ENCODE measurements at regions not wholly inside any gene's neighbourhood (a gene's known extent, or its start where the extent isn't known, plus 50 kb on each side); places are given as distances from the start of the nearest gene placed in this dataset.

DNA sequence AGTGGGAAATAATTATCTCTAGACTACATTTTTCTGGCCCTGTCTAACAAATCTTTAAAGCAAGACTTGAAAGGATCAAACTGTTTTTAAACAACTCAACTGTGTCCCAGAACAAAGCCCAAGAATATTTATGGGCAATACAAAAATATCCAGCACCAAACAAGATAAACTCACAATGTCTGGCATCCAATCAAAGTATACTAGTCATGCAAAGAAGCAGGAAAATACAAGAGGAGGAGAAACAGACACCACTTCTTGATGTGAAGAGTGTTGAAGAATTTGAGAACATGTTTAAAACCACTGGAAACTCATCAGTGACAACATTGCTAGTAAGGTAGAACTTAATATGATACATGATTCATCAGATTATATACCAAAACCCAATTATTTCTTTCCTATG lies 66.1 kb upstream of the CDC42EP3 start:
- Mint-ChIP-seq H3K4me1 (ENCODE audit: low read depth) (peaks cover 4% of the 10 kb centered on the region), H3K27me3 (no peaks in the 10 kb centered on the region), H3K4me3 (no peak overlapping the region), H3K36me3 (ENCODE audit: low read depth) (no peaks in the 10 kb centered on the region), H3K9me3 (no peaks in the 10 kb centered on the region), H3K27ac (no peak overlapping the region)
- ChIA-PET POLR2A (no interaction called here), CTCF (interaction anchor here (1.8 kb wide), 1 partner anchor 140 kb away, joined by 5 read pairs; no protein-coding TSS in a partner anchor)
- TF ChIP-seq, protein P1, sequence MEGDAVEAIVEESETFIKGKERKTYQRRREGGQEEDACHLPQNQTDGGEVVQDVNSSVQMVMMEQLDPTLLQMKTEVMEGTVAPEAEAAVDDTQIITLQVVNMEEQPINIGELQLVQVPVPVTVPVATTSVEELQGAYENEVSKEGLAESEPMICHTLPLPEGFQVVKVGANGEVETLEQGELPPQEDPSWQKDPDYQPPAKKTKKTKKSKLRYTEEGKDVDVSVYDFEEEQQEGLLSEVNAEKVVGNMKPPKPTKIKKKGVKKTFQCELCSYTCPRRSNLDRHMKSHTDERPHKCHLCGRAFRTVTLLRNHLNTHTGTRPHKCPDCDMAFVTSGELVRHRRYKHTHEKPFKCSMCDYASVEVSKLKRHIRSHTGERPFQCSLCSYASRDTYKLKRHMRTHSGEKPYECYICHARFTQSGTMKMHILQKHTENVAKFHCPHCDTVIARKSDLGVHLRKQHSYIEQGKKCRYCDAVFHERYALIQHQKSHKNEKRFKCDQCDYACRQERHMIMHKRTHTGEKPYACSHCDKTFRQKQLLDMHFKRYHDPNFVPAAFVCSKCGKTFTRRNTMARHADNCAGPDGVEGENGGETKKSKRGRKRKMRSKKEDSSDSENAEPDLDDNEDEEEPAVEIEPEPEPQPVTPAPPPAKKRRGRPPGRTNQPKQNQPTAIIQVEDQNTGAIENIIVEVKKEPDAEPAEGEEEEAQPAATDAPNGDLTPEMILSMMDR (IDR thresholded peaks at IDR 0.05): no peak
- intact Hi-C loops (cut with micrococcal nuclease): no loop called here
- no peak for DNase-seq
- no peak for ATAC-seq

DNA sequence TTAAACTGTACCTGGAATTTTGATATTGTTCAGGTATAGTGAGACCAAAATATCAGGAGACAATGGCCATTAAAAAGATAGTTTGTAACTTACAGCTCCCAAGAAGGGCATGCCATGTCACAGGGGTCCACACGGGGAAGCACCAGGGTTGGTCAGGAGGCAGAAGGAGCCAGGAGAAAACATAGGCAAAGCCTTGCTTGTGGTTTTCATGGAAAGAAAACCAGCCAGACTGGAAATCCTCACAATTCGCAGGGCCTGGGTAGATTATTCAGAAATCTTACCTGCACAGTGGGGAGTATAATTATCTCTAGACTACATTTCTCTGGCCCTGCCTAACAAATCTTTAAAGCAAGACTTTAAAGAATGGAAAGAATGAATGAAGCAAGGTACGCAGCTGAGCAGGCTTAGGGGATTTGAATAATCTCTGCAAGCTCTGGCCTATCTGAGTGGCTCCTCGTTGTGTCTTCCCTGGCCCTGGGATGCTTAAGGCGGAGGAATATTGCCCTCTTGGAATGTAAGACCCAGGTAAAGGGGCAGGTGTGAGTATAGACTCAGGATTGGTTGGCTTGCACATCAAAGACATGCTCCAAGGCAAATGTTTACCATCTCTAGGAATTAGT lies 66.9 kb upstream of the CDC42EP3 start:
- intact Hi-C loops (cut with micrococcal nuclease): no loop called here
- no peaks in the 10 kb centered on the region for H3K36me3 Mint-ChIP-seq (ENCODE audit: low read depth)
- ChIA-PET POLR2A (no interaction called here), CTCF (interaction anchor here (1.8 kb wide), 1 partner anchor 139 kb away, joined by 5 read pairs; no protein-coding TSS in a partner anchor)
- TF ChIP-seq, protein P1 (IDR thresholded peaks at IDR 0.05): no peak
- no peaks in the 10 kb centered on the region for H3K9me3 Mint-ChIP-seq
- H3K4me3 Mint-ChIP-seq: no peak overlapping the region
- no peak for DNase-seq
- no peak for ATAC-seq
- no peaks in the 10 kb centered on the region for H3K27me3 Mint-ChIP-seq
- no peak overlapping the region for H3K27ac Mint-ChIP-seq
- H3K4me1 Mint-ChIP-seq (ENCODE audit: low read depth): peaks cover 4% of the 10 kb centered on the region

DNA sequence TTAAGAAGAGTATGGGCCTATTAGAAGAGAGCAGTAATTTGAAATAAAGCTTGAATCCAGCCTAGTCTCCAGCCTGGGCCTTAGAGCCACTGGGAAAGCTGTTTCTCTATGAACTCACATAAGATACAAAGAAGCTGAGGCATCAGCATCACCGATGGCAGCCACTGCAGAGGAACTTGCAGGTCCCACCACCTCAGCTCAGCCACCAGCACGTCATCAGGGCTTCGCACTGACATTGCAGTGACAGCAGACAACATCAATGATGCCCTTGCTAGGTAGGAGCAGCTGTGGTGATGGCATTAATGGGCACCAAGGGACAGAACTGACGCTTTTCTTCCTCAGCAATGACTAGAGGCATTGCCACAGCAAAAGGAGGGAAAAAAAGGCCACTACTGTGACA lies 67.7 kb upstream of the CDC42EP3 start:
- no peaks in the 10 kb centered on the region for H3K9me3 Mint-ChIP-seq
- intact Hi-C loops (cut with micrococcal nuclease): no loop called here
- H3K4me3 Mint-ChIP-seq: no peak overlapping the region
- ChIA-PET POLR2A (no interaction called here), CTCF (interaction anchor here (1.8 kb wide), 1 partner anchor 138 kb away, joined by 5 read pairs; no protein-coding TSS in a partner anchor)
- peaks cover 4% of the 10 kb centered on the region for H3K4me1 Mint-ChIP-seq (ENCODE audit: low read depth)
- TF ChIP-seq, protein P1 (IDR thresholded peaks at IDR 0.05): no peak
- no peak for ATAC-seq
- no peak for DNase-seq
- H3K27ac Mint-ChIP-seq: no peak overlapping the region
- H3K36me3 Mint-ChIP-seq (ENCODE audit: low read depth): no peaks in the 10 kb centered on the region
- H3K27me3 Mint-ChIP-seq: no peaks in the 10 kb centered on the region

DNA sequence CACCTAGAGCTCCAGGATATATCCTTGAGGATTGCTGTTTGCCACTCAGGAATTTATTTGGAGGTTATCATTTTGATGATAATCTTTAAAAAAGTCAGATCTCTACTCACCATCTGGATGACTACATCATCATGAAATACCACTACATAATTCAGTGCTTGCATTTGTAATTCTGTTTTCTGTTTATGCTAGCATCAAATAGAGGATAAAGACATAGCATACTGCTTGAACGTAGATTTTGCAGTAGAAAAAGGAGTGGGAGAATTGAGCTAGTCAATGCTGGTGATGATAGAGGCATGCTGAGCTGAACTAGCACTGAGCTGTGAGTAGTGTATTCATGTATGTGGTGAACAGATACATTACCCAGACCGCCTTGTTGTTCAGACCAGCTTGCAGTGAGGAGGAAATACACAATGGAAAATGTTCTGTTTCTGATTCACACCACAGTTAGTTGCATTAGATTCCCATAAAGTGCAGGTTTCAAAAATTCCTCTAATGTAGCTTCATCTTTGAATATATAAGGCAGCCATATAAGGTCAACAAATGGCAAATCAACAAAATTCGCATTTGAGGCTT lies 68.8 kb upstream of the CDC42EP3 start:
- ChIA-PET POLR2A (no interaction called here), CTCF (interaction anchor here (0.9 kb wide), 1 partner anchor 137 kb away, joined by 4 read pairs; no protein-coding TSS in a partner anchor)
- H3K4me3 Mint-ChIP-seq: no peak overlapping the region
- no peak overlapping the region for H3K27ac Mint-ChIP-seq
- DNase-seq (no peak), ATAC-seq (no peak)
- TF ChIP-seq, protein P1 (IDR thresholded peaks at IDR 0.05): no peak
- no peaks in the 10 kb centered on the region for H3K9me3 Mint-ChIP-seq
- H3K4me1 Mint-ChIP-seq (ENCODE audit: low read depth): peaks cover 4% of the 10 kb centered on the region
- intact Hi-C loops (cut with micrococcal nuclease): no loop called here
- no peaks in the 10 kb centered on the region for H3K27me3 Mint-ChIP-seq
- no peaks in the 10 kb centered on the region for H3K36me3 Mint-ChIP-seq (ENCODE audit: low read depth)

DNA sequence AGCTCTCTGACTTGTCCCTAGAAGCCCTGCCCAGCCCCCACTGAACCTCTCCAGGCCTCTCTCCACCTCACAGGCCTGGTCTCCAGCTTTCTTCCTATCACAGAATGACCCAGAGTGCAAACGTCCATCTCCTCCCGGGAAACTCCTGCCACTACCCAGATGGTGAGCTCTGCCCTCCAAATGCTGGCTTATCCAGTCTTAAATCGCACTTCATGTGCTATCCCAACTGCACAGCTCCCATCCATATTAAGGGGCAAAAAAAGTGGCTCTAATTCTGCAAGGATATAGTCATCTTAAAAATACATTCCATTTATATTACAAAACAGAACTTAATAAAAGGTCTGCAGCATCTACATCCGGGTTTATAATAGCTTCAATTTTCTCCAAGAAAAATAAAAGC lies 70.8 kb upstream of the CDC42EP3 start:
- ATAC-seq (no peak), DNase-seq (no peak)
- TF ChIP-seq, protein P1 (IDR thresholded peaks at IDR 0.05): no peak
- Mint-ChIP-seq H3K4me1 (ENCODE audit: low read depth) (peaks cover 4% of the 10 kb centered on the region), H3K4me3 (no peak overlapping the region), H3K36me3 (ENCODE audit: low read depth) (no peaks in the 10 kb centered on the region), H3K9me3 (no peaks in the 10 kb centered on the region), H3K27ac (no peak overlapping the region), H3K27me3 (no peaks in the 10 kb centered on the region)
- intact Hi-C loops (cut with micrococcal nuclease): no loop called here
- POLR2A ChIA-PET: no interaction called here
- CTCF ChIA-PET: no interaction called here
